ENCODE measurements at regions not wholly inside any gene's neighbourhood (a gene's known extent, or its start where the extent isn't known, plus 50 kb on each side); places are given as distances from the start of the nearest gene placed in this dataset.

GRCh38 chr18:27606741-27607140 is 421.6 kb upstream of the CHST9 start:
- Histone ChIP-seq H3K9ac (ENCODE audit: insufficient read depth, low read length, poor library complexity, severe bottlenecking) (no peak overlapping the region), H3K4me2 (replicated peaks; ENCODE audit: extremely low read depth, low read length, poor library complexity, severe bottlenecking) (no peak overlapping the region), H3K79me2 (ENCODE audit: insufficient read depth, low read length) (no peaks in the 10 kb centered on the region), H3K27ac (ENCODE audit: low read depth in 1 of 2, low read length in 2 of 2) (no peak overlapping the region), H3K4me1 (ENCODE audit: control insufficient read depth in 1 of 2, insufficient read depth in 2 of 2, low read length in 2 of 2) (no peaks in the 10 kb centered on the region), H3K4me3 (replicated peaks in 1 of 3; ENCODE audit: low read depth in 2 of 3, low read length in 3 of 3) (no peak overlapping the region), H3K36me3 (replicated peaks in 1 of 2; ENCODE audit: control insufficient read depth in 1 of 2, insufficient read depth in 2 of 2, low read length in 2 of 2) (no peaks in the 10 kb centered on the region), H4K20me1 (ENCODE audit: insufficient read depth, low read length) (no peaks in the 10 kb centered on the region), H2AFZ (ENCODE audit: insufficient read depth, low read depth, low read length, poor library complexity, severe bottlenecking) (no peak overlapping the region), H3K9me3 (replicated peaks in 1 of 2; ENCODE audit: control insufficient read depth in 1 of 2, insufficient read depth in 1 of 2, low read length in 2 of 2) (no peaks in the 10 kb centered on the region), H3K27me3 (ENCODE audit: control insufficient read depth in 2 of 2, insufficient read depth in 2 of 2, low read length in 2 of 2) (no peaks in the 10 kb centered on the region)
- no peak for DNase-seq
- Mint-ChIP-seq H3K4me1 (no peaks in the 10 kb centered on the region), H3K27ac (no peak overlapping the region), H3K9me3 (no peaks in the 10 kb centered on the region), H3K27me3 (ENCODE audit: low read depth in 3 of 3) (no peaks in the 10 kb centered on the region), H3K4me3 (no peak overlapping the region), H3K36me3 (no peaks in the 10 kb centered on the region)
- intact Hi-C loops (cut with micrococcal nuclease) = no loop called here
- TF ChIP-seq, protein P1, sequence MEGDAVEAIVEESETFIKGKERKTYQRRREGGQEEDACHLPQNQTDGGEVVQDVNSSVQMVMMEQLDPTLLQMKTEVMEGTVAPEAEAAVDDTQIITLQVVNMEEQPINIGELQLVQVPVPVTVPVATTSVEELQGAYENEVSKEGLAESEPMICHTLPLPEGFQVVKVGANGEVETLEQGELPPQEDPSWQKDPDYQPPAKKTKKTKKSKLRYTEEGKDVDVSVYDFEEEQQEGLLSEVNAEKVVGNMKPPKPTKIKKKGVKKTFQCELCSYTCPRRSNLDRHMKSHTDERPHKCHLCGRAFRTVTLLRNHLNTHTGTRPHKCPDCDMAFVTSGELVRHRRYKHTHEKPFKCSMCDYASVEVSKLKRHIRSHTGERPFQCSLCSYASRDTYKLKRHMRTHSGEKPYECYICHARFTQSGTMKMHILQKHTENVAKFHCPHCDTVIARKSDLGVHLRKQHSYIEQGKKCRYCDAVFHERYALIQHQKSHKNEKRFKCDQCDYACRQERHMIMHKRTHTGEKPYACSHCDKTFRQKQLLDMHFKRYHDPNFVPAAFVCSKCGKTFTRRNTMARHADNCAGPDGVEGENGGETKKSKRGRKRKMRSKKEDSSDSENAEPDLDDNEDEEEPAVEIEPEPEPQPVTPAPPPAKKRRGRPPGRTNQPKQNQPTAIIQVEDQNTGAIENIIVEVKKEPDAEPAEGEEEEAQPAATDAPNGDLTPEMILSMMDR (IDR thresholded peaks at IDR 0.05) = no peak
- WGBS (ENCODE audit: insufficient coverage) = 100% methylated on average over 1 of the region's 2 CpGs

DNA sequence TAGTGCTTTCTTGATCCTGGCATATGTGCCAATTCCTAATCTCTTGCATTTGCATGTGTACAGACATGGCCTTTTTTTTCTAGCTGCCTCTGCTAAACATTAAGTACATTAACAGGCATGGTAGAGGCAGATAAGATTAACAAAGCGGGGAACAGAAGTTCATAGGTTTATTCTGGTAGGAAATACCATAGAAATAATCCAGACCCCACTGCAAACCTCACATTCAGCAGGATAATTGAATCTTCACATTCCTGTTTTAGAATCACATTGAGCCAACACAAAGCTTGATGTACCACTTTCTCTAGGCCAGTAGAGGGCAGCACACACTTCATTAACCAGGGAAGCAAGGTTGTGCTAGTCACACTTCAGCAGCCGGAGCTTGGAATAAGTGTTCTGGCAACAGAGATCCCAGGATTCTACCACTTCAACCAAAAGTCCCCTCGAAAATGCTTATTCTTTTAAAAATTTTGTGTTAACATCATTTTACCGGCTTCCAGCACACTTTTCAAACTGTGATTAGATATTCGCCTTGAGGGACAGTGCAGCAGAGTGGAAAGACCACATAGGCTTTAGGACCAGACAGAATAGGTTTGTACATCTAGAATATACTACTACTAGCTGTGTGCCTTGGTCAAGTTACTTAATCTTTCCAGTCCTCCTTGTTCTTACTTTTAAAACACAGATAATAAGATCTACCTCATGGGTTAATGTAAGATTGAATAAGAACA is 420.2 kb upstream of the CHST9 start:
- no peak overlapping the region for H3K27ac Mint-ChIP-seq
- no peaks in the 10 kb centered on the region for H3K9me3 ChIP-seq (replicated peaks in 1 of 2; ENCODE audit: control insufficient read depth in 1 of 2, insufficient read depth in 1 of 2, low read length in 2 of 2)
- no peak overlapping the region for H3K9ac ChIP-seq (ENCODE audit: insufficient read depth, low read length, poor library complexity, severe bottlenecking)
- no peak overlapping the region for H2AFZ ChIP-seq (ENCODE audit: insufficient read depth, low read depth, low read length, poor library complexity, severe bottlenecking)
- no peaks in the 10 kb centered on the region for H3K4me1 ChIP-seq (ENCODE audit: control insufficient read depth in 1 of 2, insufficient read depth in 2 of 2, low read length in 2 of 2)
- H3K79me2 ChIP-seq (ENCODE audit: insufficient read depth, low read length) = no peaks in the 10 kb centered on the region
- peaks cover 0 to 3% (median 0%) of the 10 kb centered on the region in 7 donors for H3K9me3 Mint-ChIP-seq
- H3K4me3 ChIP-seq (replicated peaks in 1 of 3; ENCODE audit: low read depth in 2 of 3, low read length in 3 of 3) = no peak overlapping the region
- H3K4me3 Mint-ChIP-seq = no peak overlapping the region
- H3K27ac ChIP-seq (ENCODE audit: low read depth in 1 of 2, low read length in 2 of 2) = no peak overlapping the region
- WGBS (ENCODE audit: insufficient coverage) = 50% methylated on average over 1 of the region's 5 CpGs
- H3K27me3 Mint-ChIP-seq (ENCODE audit: low read depth in 3 of 3) = no peaks in the 10 kb centered on the region
- no peaks in the 10 kb centered on the region for H3K4me1 Mint-ChIP-seq
- peak in 2 of 3 donors; percentile 12 to 21 for DNase-seq
- TF ChIP-seq, protein P1 (IDR thresholded peaks at IDR 0.05) = peak; percentile 81
- H3K27me3 ChIP-seq (ENCODE audit: control insufficient read depth in 2 of 2, insufficient read depth in 2 of 2, low read length in 2 of 2) = no peaks in the 10 kb centered on the region
- H3K36me3 ChIP-seq (replicated peaks in 1 of 2; ENCODE audit: control insufficient read depth in 1 of 2, insufficient read depth in 2 of 2, low read length in 2 of 2) = no peaks in the 10 kb centered on the region
- H3K36me3 Mint-ChIP-seq = no peaks in the 10 kb centered on the region
- H3K4me2 ChIP-seq (replicated peaks; ENCODE audit: extremely low read depth, low read length, poor library complexity, severe bottlenecking) = no peak overlapping the region
- H4K20me1 ChIP-seq (ENCODE audit: insufficient read depth, low read length) = no peaks in the 10 kb centered on the region
- intact Hi-C loops (cut with micrococcal nuclease) = no loop called here
